Upper lobe of left lung (tissue), 6 donors: ENCODE measurements at regions not wholly inside any gene's neighbourhood (a gene's known extent, or its start where the extent isn't known, plus 50 kb on each side); places are given as distances from the start of the nearest gene placed in this dataset.

Source experiments
- ATAC-seq, 2 donors: fragments of 200-7000 bp; cut with Tn5 transposase; one replicate each; pipeline ENCODE4 v1.9.1; 2022; ENCODE audit warnings: mild to moderate bottlenecking in 2 of 2, moderate library complexity in 2 of 2; ENCODE audit not compliant: low FRiP score in 2 of 2
- DNase-seq, 2 donors: peaks; one replicate each; pipeline ENCODE4 v3.0.0-alpha.2; 2019 to 2020
- H3K27ac ChIP-seq, 4 donors: fragments of 200-600 bp; sonication (generic); one replicate each; pipeline ENCODE4 v1.5.1; 2016 to 2019
- H3K27me3 ChIP-seq, 4 donors: fragments of 200-600 bp; sonication (generic); one replicate each; pipeline ENCODE4 v1.5.1; 2017 to 2019
- H3K36me3 ChIP-seq, 4 donors: fragments of 200-600 bp; sonication (generic); one replicate each; pipeline ENCODE4 v1.5.1; 2016 to 2019
- H3K4me1 ChIP-seq, 4 donors: fragments of 200-600 bp; sonication (generic); one replicate each; pipeline ENCODE4 v1.5.1; 2018 to 2019
- H3K4me3 ChIP-seq, 4 donors: fragments of 200-600 bp; sonication (generic); one replicate each; pipeline ENCODE4 v1.5.1; 2017 to 2019; ENCODE audit warnings: mild to moderate bottlenecking in 2 of 4, moderate library complexity in 1 of 4
- H3K9me3 ChIP-seq, 4 donors: fragments of 200-600 bp; sonication (generic); one replicate each; pipeline ENCODE4 v1.5.1; 2018 to 2019
- CTCF ChIP-seq, 6 experiments: fragments of 450-650 bp in 4 of 6; fragments of 200-600 bp in 2 of 6; sonication (generic) in 2 of 6; IDR thresholded peaks; one replicate each; pipeline ENCODE4 v1.5.1; 2016 to 2019; ENCODE audit warnings: antibody characterized with exemption in 6 of 6
- EP300 ChIP-seq, 4 donors: sonication (generic); formaldehyde crosslinking; IDR thresholded peaks; one replicate each; pipeline ENCODE4 v1.5.1; 2017; ENCODE audit warnings: antibody characterized with exemption in 4 of 4, control low read depth in 2 of 4
- POLR2A ChIP-seq, 4 donors: fragments of 450-650 bp; IDR thresholded peaks; one replicate each; pipeline ENCODE4 v1.5.1; 2016 to 2017; ENCODE audit warnings: antibody characterized with exemption in 4 of 4, mild to moderate bottlenecking in 2 of 4
- POLR2AphosphoS5 ChIP-seq, 2 donors: sonication (generic); formaldehyde crosslinking; IDR thresholded peaks; one replicate each; pipeline ENCODE4 v1.5.1; 2017; ENCODE audit warnings: antibody characterized with exemption in 2 of 2
- WGBS, 2 donors: methylation state at CpG; one replicate each; pipeline ENCODE4 v1.1.5; 2017 to 2018; 5-methylcytosine and 5-hydroxymethylcytosine counted together
- donor health status: DM: no; HTN: no; CAD: no; lungs with moderate emphysema.
- donor health status: DM: no; HTN: yes; CAD: no; lungs with severe emphysema.

DNA sequence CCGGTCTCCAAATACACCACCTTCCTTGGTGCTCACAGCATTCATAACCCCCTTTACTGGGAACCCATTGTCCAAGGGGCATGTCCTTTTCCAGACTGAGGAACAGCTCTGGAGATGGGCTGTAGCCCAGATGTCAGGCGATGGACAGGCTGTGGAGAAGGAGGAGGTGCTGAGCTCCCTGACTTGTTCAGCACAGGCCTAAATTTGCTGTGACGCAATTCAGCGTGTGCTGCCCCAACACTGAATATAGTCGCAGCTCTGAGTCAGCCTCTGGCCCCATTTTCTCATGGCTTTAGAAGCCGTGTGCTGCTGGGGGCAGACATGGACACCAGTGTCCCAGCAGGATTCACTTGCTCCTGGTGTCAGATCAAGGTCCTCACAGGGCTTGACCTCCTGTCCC lies 269.1 kb downstream of the EMP1 start:
- no peaks in the 10 kb centered on the region for H3K9me3 ChIP-seq
- 70 to 90% methylated on average over 6 of the region's 6 CpGs for WGBS, 2 donors
- no peaks in the 10 kb centered on the region for H3K4me1 ChIP-seq
- H3K27ac ChIP-seq: no peak overlapping the region
- DNase-seq (no peak), ATAC-seq (peak; percentile 42 to 65)
- no peak for TF ChIP-seq POLR2AphosphoS5 (IDR thresholded peaks at IDR 0.05)
- no peak for TF ChIP-seq EP300 (IDR thresholded peaks at IDR 0.05)
- TF ChIP-seq CTCF (IDR thresholded peaks at IDR 0.05): no peak
- no peak for TF ChIP-seq POLR2A (IDR thresholded peaks at IDR 0.05)
- no peak overlapping the region for H3K4me3 ChIP-seq
- H3K27me3 ChIP-seq: no peaks in the 10 kb centered on the region
- no peaks in the 10 kb centered on the region for H3K36me3 ChIP-seq

DNA sequence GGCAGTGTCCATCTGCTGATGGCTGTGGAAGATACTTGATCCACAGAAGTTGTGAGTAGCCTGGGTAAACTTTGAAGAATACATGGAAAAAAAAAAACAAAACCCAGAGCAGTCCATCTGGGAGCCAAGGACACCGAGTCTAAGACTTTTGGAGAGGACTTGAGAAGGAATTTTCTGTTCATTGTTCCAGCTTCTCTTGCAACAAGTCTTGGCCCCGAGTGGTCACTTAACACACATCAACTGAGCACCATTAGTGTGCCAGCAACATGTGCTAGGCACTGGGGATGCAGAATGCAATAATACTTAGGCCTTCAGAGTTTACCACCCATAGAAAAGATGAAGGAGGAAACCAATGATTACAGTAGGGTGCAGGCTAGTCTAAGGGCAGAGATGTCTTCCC lies 266.7 kb downstream of the EMP1 start:
- Histone ChIP-seq H3K9me3 (no peaks in the 10 kb centered on the region), H3K27me3 (no peaks in the 10 kb centered on the region), H3K27ac (no peak overlapping the region), H3K36me3 (no peaks in the 10 kb centered on the region), H3K4me1 (no peaks in the 10 kb centered on the region), H3K4me3 (no peak overlapping the region)
- WGBS, 2 donors: 51 to 72% methylated on average over 2 of the region's 2 CpGs
- no peak for DNase-seq
- no peak for TF ChIP-seq POLR2A (IDR thresholded peaks at IDR 0.05)
- no peak for TF ChIP-seq CTCF (IDR thresholded peaks at IDR 0.05)
- no peak for TF ChIP-seq EP300 (IDR thresholded peaks at IDR 0.05)
- no peak for TF ChIP-seq POLR2AphosphoS5 (IDR thresholded peaks at IDR 0.05)
- ATAC-seq: no peak

GRCh38 chr12:13462450-13462849 lies 265.9 kb downstream of the EMP1 start:
- Histone ChIP-seq H3K4me1 (no peaks in the 10 kb centered on the region), H3K27ac (no peak overlapping the region), H3K4me3 (no peak overlapping the region), H3K9me3 (no peaks in the 10 kb centered on the region), H3K27me3 (no peaks in the 10 kb centered on the region), H3K36me3 (no peaks in the 10 kb centered on the region)
- WGBS, 2 donors: 86 to 93% methylated on average over 3 of the region's 3 CpGs
- TF ChIP-seq POLR2AphosphoS5 (IDR thresholded peaks at IDR 0.05): no peak
- no peak for TF ChIP-seq EP300 (IDR thresholded peaks at IDR 0.05)
- no peak for TF ChIP-seq POLR2A (IDR thresholded peaks at IDR 0.05)
- no peak for TF ChIP-seq CTCF (IDR thresholded peaks at IDR 0.05)
- ATAC-seq (no peak), DNase-seq (no peak)

DNA sequence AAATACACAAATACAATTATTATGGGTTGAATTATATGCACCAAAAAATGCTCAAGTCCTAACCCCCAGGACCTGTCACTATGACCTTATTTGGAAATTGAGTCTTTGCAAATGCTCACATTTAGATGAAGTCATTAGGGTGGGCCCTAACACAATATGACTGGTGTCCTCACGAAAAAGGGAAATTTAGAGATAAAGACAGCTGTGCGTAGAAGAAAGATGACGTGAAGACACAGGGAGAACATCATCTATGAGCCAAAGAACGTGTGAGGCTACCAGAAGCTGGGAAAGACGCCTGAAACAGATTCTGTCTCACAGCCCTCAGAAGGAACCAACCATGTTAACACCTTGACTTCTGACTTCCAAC lies 259.2 kb downstream of the EMP1 start:
- Histone ChIP-seq H3K27ac (no peak overlapping the region), H3K27me3 (no peaks in the 10 kb centered on the region), H3K36me3 (no peaks in the 10 kb centered on the region), H3K4me1 (no peaks in the 10 kb centered on the region), H3K9me3 (no peaks in the 10 kb centered on the region), H3K4me3 (no peak overlapping the region)
- TF ChIP-seq CTCF (IDR thresholded peaks at IDR 0.05): no peak
- TF ChIP-seq POLR2A (IDR thresholded peaks at IDR 0.05): no peak
- TF ChIP-seq POLR2AphosphoS5 (IDR thresholded peaks at IDR 0.05): no peak
- no peak for TF ChIP-seq EP300 (IDR thresholded peaks at IDR 0.05)
- ATAC-seq (no peak), DNase-seq (no peak)
- 79 to 80% methylated on average over 5 of the region's 5 CpGs for WGBS, 2 donors

DNA sequence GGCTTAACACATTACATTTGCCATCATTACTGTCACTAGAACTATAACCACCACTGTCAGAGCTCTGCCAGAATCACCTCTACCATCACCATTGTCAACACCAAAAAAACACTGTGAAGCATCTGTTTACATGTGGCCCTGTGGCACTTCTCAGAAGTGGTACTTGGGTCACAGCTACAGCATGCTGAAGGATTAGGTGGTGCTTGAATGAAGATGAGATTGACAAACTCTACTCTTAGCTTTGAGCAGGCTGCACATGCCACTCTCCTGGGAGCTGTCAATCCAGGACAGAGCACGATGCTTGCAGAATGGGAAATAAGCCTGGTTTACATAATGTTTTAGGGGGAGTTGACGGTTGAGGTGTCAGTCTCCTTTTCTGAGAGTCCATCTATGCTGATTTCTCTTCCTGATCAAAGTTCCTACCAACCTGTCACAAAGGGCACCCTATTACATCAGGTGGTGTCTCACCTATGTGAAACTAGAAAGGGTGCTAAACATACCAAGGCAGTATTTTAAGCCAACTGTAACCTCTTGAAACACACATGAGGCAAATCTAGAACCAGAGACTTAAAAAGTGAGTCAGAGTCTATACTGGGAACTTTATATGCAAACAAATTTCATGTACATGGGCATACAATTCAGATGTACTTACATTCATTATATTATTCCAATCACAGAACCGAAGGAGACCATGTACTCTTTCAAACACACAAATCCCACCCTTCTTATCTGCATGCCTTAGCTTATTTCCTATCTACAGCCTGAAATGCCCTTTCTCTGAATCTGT lies 258.7 kb downstream of the EMP1 start:
- no peaks in the 10 kb centered on the region for H3K36me3 ChIP-seq
- WGBS, 2 donors: 66 to 72% methylated on average over 3 of the region's 3 CpGs
- TF ChIP-seq POLR2AphosphoS5 (IDR thresholded peaks at IDR 0.05) (no peak), EP300 (IDR thresholded peaks at IDR 0.05) (no peak), POLR2A (IDR thresholded peaks at IDR 0.05) (no peak), CTCF (IDR thresholded peaks at IDR 0.05) (no peak)
- no peaks in the 10 kb centered on the region for H3K4me1 ChIP-seq
- no peak overlapping the region for H3K4me3 ChIP-seq
- no peaks in the 10 kb centered on the region for H3K27me3 ChIP-seq
- no peaks in the 10 kb centered on the region for H3K9me3 ChIP-seq
- H3K27ac ChIP-seq: no peak overlapping the region
- DNase-seq (no peak), ATAC-seq (no peak)
